ENCODE measurements at regions not wholly inside any gene's neighbourhood (a gene's known extent, or its start where the extent isn't known, plus 50 kb on each side); places are given as distances from the start of the nearest gene placed in this dataset.
A peak's percentile ranks its signal among the peaks of the same experiment; 100 is the strongest.
"Not testable (repeated sequence)": the region's sequence is repeated elsewhere in the genome, so short reads cannot be mapped to it uniquely, and the experiment has no call there.

- no peak for DNase-seq
These were observed 1805.9 kb downstream of the NCAM2 start for GRCh38 chr21:22804151-22804550.

GRCh38 chr21:22806278-22806677 lies 1808.1 kb downstream of the NCAM2 start:
- DNase-seq, result no peak

DNA sequence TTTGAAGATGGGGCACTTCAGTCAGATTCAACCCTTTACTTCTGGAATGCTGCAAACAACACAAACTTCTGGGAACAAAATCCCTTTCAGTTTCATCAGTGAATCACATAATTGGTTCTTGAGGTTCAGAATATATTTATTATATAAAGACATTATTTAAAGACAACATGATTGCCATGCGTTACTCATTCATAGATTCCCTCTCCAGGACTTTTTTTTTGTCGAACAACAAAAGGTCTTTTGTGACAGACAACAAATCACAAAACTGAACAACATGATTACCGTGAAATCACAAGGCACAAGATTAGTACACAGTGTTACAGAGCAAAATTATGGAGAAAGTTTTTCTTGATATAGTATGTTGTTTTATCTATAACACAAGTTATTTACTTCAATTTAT lies 1815.0 kb downstream of the NCAM2 start:
- no peak for DNase-seq

DNA sequence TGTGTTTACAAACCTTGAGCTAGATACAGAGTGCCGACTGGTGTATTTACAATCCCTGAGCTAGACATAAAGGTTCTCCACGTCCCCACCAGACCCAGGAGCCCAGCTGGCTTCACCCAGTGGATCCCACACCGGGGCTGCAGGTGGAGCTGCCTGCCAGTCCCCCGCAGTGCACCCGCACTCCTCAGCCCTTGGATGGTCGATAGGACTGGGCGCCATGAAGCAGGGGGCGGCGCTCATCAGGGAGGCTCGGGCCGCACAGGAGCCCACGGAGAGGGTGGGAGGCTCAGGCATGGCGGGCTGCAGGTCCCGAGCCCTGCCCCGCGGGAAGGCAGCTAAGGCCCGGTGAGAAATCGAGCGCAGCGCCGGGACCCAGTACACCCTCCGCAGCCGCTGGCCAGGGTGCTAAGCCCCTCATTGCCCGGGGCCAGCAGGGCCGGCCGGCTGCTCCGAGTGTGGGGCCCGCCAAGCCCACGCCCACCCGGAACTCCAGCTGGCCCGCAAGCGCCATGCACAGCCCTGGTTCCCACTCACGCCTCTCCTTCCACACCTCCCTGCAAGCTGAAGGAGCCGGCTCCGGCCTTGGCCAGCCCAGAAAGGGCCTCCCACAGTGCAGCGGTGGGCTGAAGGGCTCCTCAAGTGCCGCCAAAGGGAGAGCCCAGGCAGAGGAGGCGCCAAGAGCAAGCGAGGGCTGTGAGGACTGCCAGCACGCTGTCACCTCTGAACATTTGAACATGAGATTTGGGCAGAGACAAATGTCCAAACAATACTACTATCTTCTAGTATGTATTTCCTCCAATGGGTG lies 1820.7 kb downstream of the NCAM2 start:
- DNase-seq, result not testable (repeated sequence)

DNA sequence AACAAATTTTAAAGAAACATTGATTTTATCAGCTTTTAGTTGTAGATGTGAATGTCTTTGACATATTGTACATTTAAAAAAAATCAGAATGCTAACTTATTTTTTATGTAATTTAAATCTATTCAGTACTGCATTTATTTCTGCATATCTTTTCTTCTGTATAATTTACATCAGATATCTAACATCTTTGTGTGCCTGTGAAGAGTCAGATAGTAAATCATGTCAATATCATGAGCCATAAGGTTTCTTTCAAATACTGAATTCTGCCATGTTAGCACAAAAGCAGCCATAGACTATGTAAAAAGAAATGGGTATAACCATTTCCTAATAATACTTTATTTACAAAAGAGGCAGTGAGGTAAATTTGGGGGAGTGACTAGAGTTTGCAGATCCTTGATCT lies 1829.2 kb downstream of the NCAM2 start:
- no peak for DNase-seq

- DNase-seq, result no peak
These were observed 1844.7 kb downstream of the NCAM2 start for GRCh38 chr21:22842875-22843274.

- no peak for DNase-seq
These were observed 1857.4 kb downstream of the NCAM2 start for GRCh38 chr21:22855581-22855980.

- no peak for DNase-seq
These were observed 1873.5 kb downstream of the NCAM2 start for GRCh38 chr21:22871692-22872091.

DNA sequence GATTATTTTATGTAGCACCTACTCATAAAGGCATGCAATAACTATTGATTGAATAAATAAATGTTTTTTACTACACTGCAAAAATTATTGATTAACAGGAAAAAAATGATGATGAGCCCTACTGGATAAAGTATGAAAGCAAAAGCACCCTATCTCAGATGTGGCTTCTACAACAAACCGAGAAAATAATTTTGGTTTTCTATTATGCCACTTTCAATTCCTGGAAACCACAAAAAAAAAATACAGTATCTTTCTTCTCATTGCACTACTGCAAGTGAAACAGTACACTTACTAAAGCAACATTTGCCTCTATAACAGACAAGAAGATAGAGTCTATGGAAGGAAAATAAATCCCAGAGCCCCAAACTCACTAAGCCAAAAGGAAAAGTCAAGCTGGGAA lies 1882.4 kb downstream of the NCAM2 start:
- DNase-seq, result no peak

DNA sequence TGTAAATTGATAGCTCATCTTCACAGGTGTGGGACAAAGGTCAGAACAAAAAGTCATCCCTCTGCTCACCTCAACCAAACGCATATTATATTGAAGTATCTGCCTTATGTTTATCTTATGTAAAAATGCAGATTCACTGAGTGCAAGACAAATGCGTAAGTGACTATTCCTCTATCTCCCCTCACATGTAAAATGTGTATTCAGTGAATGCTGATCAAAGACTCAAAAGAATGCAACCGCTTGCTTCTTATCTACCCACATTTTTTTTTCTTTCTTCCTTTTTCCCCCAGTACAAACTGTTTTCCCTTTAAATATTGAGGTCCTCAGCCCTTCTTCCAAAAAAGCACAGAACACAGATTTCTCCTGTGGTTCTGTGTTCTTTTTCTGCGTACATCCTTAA lies 1882.9 kb downstream of the NCAM2 start:
- no peak for DNase-seq

DNA sequence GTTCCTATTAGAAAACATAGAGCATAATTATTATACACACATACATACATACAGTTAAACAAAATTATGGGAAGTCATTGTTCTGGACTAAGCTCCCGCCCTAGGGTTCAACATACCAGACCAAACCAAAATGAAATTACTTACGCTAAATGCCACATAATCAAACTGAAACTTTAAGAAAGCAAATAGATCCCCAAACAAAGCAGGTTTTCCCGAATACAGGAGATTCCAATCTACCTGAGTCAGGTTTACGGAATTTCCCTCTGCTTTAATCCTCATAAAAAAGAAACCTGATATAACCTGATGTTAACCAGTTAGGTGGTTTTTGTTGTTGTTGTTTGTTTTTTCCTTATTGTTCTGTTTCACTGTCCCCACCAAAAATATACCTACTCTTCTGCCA lies 1886.9 kb downstream of the NCAM2 start:
- DNase-seq, result peak; percentile 4

DNA sequence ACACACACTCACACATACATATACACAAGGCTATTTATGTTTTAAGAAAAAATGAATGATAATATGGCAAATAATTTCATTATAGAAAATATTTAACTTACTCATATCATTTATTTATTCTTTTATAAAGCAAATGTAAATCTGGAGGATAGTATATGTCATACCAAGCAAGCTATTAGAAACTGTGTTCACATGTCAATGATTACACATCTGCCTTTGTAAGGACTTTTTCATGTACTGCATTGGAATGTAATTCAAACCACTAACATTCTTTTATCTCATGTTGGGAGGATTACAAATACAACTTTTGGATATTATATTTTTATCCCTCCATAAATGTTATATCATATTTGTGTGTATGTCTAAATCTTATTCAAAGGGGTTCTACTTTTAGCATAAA lies 1887.4 kb downstream of the NCAM2 start:
- DNase-seq, result no peak

DNA sequence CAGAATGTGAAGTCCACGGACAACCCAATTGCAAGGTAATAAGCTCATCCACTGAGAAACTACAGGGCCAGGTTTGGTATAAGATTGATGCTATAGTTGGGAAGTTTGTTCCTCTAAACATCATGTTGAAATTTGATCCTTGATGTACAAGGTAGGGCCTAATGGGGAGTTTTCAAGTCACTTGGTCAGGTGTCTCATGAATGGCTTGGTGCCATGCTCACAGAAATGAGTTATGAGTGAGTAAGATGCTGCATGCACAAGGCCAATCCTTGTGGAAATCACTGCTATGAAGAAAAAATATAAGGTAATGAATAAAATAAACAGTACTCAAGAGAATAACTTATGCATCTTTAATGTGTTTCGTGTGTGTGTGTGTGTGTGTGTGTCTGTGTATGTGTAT lies 1891.2 kb downstream of the NCAM2 start:
- no peak for DNase-seq

DNA sequence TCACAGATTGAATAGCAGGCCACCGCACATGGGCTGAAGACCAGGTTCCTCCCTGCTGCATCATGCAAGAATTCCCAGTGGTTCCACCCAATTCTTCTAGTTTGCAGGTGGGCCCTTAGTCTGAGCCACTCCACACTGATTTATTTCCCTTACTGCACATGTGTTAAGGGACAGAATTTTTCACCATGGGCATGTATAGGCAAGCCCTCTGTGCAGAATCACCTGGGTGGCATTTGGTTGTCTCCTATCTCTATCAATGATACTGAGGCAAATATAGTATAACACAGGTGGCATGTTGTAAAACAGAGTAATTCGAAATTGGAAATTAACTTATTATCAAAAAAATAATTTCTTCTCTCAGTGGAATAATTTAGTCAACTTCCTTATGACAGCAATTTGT lies 1892.4 kb downstream of the NCAM2 start:
- no peak for DNase-seq

DNA sequence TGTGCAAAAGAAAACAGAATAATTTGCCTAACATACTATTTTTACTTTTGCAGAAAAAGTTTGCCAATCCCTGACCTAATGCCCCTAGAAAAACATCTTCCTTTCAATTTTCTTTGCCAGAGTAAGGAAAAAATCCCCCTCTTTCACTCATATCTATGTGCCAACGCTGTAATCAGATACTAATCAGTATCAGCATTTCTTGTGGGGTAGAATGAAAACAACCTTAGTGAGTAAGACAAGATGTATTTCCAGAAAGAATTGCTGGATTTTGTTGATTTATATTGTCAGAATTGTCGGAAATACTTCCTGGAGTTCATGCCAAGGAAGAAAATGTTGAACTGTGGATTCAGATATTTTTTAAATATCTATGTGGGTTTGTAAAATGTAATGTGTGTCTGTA lies 1893.8 kb downstream of the NCAM2 start:
- DNase-seq, result no peak

GRCh38 chr21:22892740-22893139 lies 1894.5 kb downstream of the NCAM2 start:
- DNase-seq, result no peak

DNA sequence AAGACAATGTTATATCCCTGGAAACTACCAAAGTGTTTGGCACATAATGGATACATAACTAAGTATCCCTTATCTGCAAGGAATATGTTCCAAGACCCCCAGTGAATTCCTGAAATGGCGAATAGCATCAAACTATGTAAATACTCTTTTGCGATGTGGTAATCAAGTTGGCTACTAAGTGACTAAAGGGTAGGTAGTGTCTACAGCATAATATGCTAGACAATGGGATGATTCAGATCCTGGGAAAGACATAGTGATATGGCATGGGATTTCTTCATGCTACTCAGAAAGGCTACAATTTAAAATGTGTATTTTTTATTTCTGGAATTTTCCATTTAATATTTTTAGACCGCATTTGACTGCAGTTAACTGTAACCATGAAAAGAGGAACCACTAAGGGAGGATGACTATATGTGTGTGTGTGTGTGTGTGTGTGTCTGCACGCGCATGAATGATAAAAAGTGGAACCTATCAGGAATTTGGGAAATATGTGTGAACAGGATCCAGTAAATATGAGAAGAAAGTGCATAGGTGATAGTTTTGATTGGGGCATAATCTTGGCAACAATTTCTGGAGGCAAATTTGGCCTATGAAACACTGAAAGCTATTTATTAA lies 1899.9 kb downstream of the NCAM2 start:
- DNase-seq, result no peak

GRCh38 chr21:22900490-22900889 lies 1902.3 kb downstream of the NCAM2 start:
- DNase-seq, result no peak

- DNase-seq, result no peak
These were observed 1905.6 kb downstream of the NCAM2 start for GRCh38 chr21:22903851-22904250.

- DNase-seq, result no peak
These were observed 1906.2 kb downstream of the NCAM2 start for GRCh38 chr21:22904385-22904784.

- DNase-seq, result no peak
These were observed 1926.8 kb downstream of the NCAM2 start for GRCh38 chr21:22925032-22925431.

DNA sequence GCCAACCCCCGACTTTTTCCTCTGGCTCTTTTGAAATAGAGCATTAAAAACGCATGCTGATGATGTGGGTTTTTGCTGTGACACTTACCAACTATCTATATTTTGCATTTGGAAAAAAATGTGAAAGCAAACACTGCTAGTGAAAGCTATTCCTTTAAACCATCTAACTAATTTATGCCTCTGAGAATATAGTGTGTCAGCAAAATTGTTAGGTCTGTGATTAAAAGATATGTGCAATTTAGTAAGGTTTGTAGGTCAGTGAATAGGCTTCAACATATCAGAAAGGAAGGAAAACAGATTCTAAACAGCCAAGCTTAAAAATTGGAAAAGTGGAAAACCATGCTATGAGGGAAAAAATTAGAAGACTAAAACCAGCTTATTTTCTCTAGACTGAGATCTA lies 1929.3 kb downstream of the NCAM2 start:
- no peak for DNase-seq

DNA sequence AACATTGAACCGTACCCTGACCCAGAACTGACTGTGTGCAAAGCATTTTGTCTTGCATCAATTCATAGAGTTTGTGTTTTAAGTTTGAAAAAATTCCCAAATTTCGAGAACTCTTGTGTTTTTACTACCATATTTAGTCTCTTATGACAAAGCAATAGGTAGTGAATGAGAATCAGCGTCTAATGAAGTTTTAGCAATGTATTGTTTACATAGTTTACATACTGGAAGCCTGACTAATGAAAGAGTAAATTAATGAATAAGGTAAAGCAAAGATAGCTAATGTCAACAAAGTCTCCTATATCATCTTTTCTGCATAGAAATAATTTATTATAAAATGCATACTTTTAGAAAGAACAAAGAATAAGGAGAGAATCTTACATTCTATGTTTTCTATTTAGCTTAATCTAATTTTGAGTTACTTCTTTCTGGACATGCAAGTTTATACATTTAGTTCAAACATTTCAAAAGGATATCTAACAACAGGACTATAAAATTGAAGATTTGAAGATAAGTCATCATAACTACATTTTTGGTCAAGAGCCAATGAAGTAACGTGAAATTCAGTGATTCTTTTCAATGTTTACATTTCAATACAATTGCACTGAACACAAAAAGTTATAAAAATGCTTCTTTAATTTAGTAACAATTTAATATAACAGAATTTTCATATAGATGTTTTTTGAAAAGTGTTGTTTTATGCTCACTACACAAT lies 1943.7 kb downstream of the NCAM2 start:
- no peak for DNase-seq

- no peak for DNase-seq
These were observed 1957.3 kb downstream of the NCAM2 start for GRCh38 chr21:22955559-22955958.
